ENCODE measurements at regions not wholly inside any gene's neighbourhood (a gene's known extent, or its start where the extent isn't known, plus 50 kb on each side); places are given as distances from the start of the nearest gene placed in this dataset.

GRCh38 chr15:25501828-25502446 lies 63.1 kb upstream of the UBE3A start:
- Histone ChIP-seq H3K9me3 (ENCODE audit: low read depth, low read length, poor library complexity, severe bottlenecking) (peaks cover 7% of the 10 kb centered on the region), H3K4me1 (ENCODE audit: insufficient read depth, low read length, poor library complexity, severe bottlenecking) (no peaks in the 10 kb centered on the region), H3K4me3 (ENCODE audit: low read depth, low read length, poor library complexity, severe bottlenecking) (no peak overlapping the region), H3K36me3 (ENCODE audit: insufficient read depth, low read length, poor library complexity, severe bottlenecking) (no peaks in the 10 kb centered on the region), H3K27ac (ENCODE audit: low read depth, low read length, poor library complexity, severe bottlenecking) (no peak overlapping the region), H3K27me3 (replicated peaks; ENCODE audit: insufficient read depth, low read depth, low read length, poor library complexity) (no peaks in the 10 kb centered on the region)
- ChIA-PET POLR2A (ENCODE audit: low non-redundant PET) (no interaction called here), CTCF (no interaction called here)
- peak; percentile 37 for DNase-seq (ENCODE audit: low spot score)
- TF ChIP-seq EZH2 (IDR thresholded peaks at IDR 0.05; ENCODE audit: borderline replicate concordance, low read depth, low read length, poor library complexity, severe bottlenecking), result no peak
- TF ChIP-seq, protein P1, sequence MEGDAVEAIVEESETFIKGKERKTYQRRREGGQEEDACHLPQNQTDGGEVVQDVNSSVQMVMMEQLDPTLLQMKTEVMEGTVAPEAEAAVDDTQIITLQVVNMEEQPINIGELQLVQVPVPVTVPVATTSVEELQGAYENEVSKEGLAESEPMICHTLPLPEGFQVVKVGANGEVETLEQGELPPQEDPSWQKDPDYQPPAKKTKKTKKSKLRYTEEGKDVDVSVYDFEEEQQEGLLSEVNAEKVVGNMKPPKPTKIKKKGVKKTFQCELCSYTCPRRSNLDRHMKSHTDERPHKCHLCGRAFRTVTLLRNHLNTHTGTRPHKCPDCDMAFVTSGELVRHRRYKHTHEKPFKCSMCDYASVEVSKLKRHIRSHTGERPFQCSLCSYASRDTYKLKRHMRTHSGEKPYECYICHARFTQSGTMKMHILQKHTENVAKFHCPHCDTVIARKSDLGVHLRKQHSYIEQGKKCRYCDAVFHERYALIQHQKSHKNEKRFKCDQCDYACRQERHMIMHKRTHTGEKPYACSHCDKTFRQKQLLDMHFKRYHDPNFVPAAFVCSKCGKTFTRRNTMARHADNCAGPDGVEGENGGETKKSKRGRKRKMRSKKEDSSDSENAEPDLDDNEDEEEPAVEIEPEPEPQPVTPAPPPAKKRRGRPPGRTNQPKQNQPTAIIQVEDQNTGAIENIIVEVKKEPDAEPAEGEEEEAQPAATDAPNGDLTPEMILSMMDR (conservative IDR thresholded peaks at IDR 0.05; ENCODE audit: low read depth, low read length), result peak; percentile 45; the same call in 1 of the 2 replicates
- BruUV-seq (replicated peaks), result no TSS peak
- intact Hi-C loops (cut with micrococcal nuclease; ENCODE audit: unreplicated experiment), result loop anchor here (5.0 kb wide), 1 partner anchor 1860 kb away; no protein-coding TSS in a partner anchor

DNA sequence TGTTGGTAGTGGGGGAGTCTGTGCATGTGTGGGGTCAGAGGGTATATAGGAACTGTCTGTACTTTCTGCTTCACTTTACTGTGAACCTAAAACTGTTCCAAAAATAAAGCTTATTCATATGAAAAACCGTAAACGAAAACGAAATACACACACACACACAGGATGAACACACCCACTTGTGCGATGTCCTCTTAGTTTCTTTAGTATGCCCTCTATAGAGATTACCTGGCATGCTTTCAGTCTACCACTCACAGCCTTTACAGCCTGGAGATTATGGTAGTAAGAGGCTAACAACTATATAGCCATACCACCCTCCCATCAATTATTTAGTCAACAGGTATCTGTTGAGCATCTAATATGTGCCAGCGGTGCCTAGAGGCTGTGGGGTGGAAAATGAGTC lies 60.0 kb upstream of the UBE3A start:
- TF ChIP-seq EZH2 (IDR thresholded peaks at IDR 0.05; ENCODE audit: borderline replicate concordance, low read depth, low read length, poor library complexity, severe bottlenecking), result no peak
- TF ChIP-seq, protein P1 (conservative IDR thresholded peaks at IDR 0.05; ENCODE audit: low read depth, low read length), result no peak
- POLR2A ChIA-PET (ENCODE audit: low non-redundant PET), result no interaction called here
- intact Hi-C loops (cut with micrococcal nuclease; ENCODE audit: unreplicated experiment), result no loop called here

DNA sequence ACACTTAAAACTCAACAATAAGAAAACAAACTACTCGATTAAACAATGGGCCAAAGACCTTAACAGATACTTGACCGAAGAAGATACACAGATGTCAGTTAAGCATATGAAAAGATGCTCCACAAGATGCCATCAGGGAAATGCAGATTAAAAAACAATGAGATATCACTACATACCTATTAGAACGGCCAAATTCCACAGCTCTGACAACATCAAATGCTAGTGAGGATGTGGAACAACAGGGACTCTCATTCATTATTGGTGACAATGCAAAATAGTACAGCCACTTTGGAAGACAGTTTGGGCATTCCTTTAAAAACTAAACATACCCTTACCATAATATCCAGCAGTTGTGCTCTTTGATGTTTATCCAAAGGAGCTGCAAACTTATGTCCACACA lies 59.1 kb upstream of the UBE3A start:
- no peak overlapping the region for H3K27ac ChIP-seq (ENCODE audit: low read depth, low read length, poor library complexity, severe bottlenecking)
- TF ChIP-seq EZH2 (IDR thresholded peaks at IDR 0.05; ENCODE audit: borderline replicate concordance, low read depth, low read length, poor library complexity, severe bottlenecking), result no peak
- TF ChIP-seq, protein P1 (conservative IDR thresholded peaks at IDR 0.05; ENCODE audit: low read depth, low read length), result no peak
- H3K4me3 ChIP-seq (ENCODE audit: low read depth, low read length, poor library complexity, severe bottlenecking), result no peak overlapping the region
- no TSS peak for BruUV-seq (replicated peaks)
- no peaks in the 10 kb centered on the region for H3K4me1 ChIP-seq (ENCODE audit: insufficient read depth, low read length, poor library complexity, severe bottlenecking)
- H3K36me3 ChIP-seq (ENCODE audit: insufficient read depth, low read length, poor library complexity, severe bottlenecking), result no peaks in the 10 kb centered on the region
- DNase-seq (ENCODE audit: low spot score), result no peak
- peaks cover 23% of the 10 kb centered on the region for H3K9me3 ChIP-seq (ENCODE audit: low read depth, low read length, poor library complexity, severe bottlenecking)
- intact Hi-C loops (cut with micrococcal nuclease; ENCODE audit: unreplicated experiment), result no loop called here
- ChIA-PET CTCF (no interaction called here), POLR2A (ENCODE audit: low non-redundant PET) (no interaction called here)
- no peaks in the 10 kb centered on the region for H3K27me3 ChIP-seq (replicated peaks; ENCODE audit: insufficient read depth, low read depth, low read length, poor library complexity)

More for the DNA sequence above, 60.0 kb upstream of the UBE3A start:
- Histone ChIP-seq H3K4me3 (ENCODE audit: low read depth, low read length, poor library complexity, severe bottlenecking) (no peak overlapping the region), H3K36me3 (ENCODE audit: insufficient read depth, low read length, poor library complexity, severe bottlenecking) (no peaks in the 10 kb centered on the region), H3K27ac (ENCODE audit: low read depth, low read length, poor library complexity, severe bottlenecking) (no peak overlapping the region), H3K4me1 (ENCODE audit: insufficient read depth, low read length, poor library complexity, severe bottlenecking) (no peaks in the 10 kb centered on the region), H3K27me3 (replicated peaks; ENCODE audit: insufficient read depth, low read depth, low read length, poor library complexity) (no peaks in the 10 kb centered on the region), H3K9me3 (ENCODE audit: low read depth, low read length, poor library complexity, severe bottlenecking) (peaks cover 16% of the 10 kb centered on the region)
- CTCF ChIA-PET, result no interaction called here
- no peak for DNase-seq (ENCODE audit: low spot score)
- no TSS peak for BruUV-seq (replicated peaks)

All from A673 (cell line).